ENCODE measurements at regions not wholly inside any gene's neighbourhood (a gene's known extent, or its start where the extent isn't known, plus 50 kb on each side); places are given as distances from the start of the nearest gene placed in this dataset.

DNA sequence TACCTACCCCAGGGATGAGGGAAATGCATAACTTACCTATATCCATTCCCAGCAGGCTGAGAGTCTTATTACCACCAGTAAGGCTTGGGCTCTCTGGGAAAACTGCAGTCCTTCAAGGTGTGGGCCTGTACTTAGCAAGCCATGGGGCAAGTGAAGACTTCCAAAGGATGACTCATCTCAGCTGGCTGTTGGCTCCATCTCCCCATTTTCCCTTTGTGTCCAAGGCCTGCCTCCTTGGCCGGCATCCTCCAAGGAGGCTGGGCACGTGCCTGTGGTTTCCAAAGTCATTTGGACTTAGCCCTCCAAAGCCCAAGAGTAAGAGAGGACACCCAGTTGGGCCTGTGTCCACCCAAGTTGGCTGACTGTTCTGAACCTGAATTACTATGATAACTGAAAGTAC, 89.8 kb downstream of the TMEM100 start:
- H2BK12ac ChIP-seq (ENCODE audit: low read depth, low read length): no peak overlapping the region
- H3K23ac ChIP-seq (ENCODE audit: insufficient read length): no peak overlapping the region
- TF ChIP-seq RXRA (IDR thresholded peaks at IDR 0.05; ENCODE audit: insufficient read depth, low read depth, low read length): no peak
- H3K56ac ChIP-seq (replicated peaks; ENCODE audit: insufficient read length, low read depth, low read length): no peak overlapping the region
- no peak overlapping the region for H3K4me3 ChIP-seq (ENCODE audit: extremely low read depth in 1 of 4, insufficient read depth in 2 of 4, low read depth in 3 of 4, low read length in 4 of 4)
- peaks cover 0 to 2% (median 1%) of the 10 kb centered on the region in 4 experiments; a peak in 3 of 7 replicates for H3K4me1 ChIP-seq (replicated peaks in 1 of 4; ENCODE audit: control insufficient read depth in 3 of 4, insufficient read depth in 4 of 4, low read length in 3 of 4)
- no peak overlapping the region for H4K8ac ChIP-seq (ENCODE audit: extremely low read depth, insufficient read depth, low read length)
- no peaks in the 10 kb centered on the region for H3K79me2 ChIP-seq (ENCODE audit: control insufficient read depth in 1 of 2, insufficient read depth in 2 of 2, low read length in 2 of 2)
- no peak overlapping the region for H2BK15ac ChIP-seq (ENCODE audit: low read length)
- no peaks in the 10 kb centered on the region for H3K36me3 ChIP-seq (ENCODE audit: control insufficient read depth in 2 of 4, insufficient read depth in 4 of 4, low read length in 3 of 4)
- no peak overlapping the region for H2BK20ac ChIP-seq (ENCODE audit: low read length)
- ChIA-PET POLR2A (ENCODE audit: partially characterized antibody) (no interaction called here), CTCF (ENCODE audit: partially characterized antibody) (interaction anchor here (1.3 kb wide), 1 partner anchor 100 kb away, joined by 5 read pairs; no protein-coding TSS in a partner anchor)
- no peak overlapping the region for H2BK5ac ChIP-seq (ENCODE audit: low read depth, low read length)
- no peaks in the 10 kb centered on the region for H3K9me3 ChIP-seq (ENCODE audit: insufficient read depth in 2 of 2, low read depth in 1 of 2, low read length in 1 of 2)
- H2AFZ ChIP-seq (ENCODE audit: low read length): no peak overlapping the region
- no peak overlapping the region for H3K27ac ChIP-seq (ENCODE audit: low read depth, low read length)
- WGBS, 2 experiments (ENCODE audit: extremely low coverage in 1 of 2, insufficient coverage in 1 of 2, insufficient read length in 1 of 2, insufficient replicate concordance in 2 of 2, low coverage in 1 of 2, low lambda C conversion rate in 2 of 2, missing lambda C conversion rate in 1 of 2): 86% methylated on average over 2 of the region's 2 CpGs; no CpG with 5 or more reads in 1 of the 2 experiments
- no peaks in the 10 kb centered on the region for H3K23me2 ChIP-seq (ENCODE audit: low read depth, low read length)
- no peak overlapping the region for H3K4ac ChIP-seq (replicated peaks; ENCODE audit: insufficient read length, low read depth, low read length)
- FAIRE-seq (no peak), DNase-seq (ENCODE audit: low read depth in 1 of 2, low spot score in 2 of 2) (no peak)
- H4K91ac ChIP-seq (replicated peaks; ENCODE audit: insufficient read length, low read length): no peak overlapping the region
- H2AK5ac ChIP-seq (ENCODE audit: low read depth, low read length): no peak overlapping the region
- H2BK120ac ChIP-seq (replicated peaks; ENCODE audit: low read depth, low read length): no peak overlapping the region
- H3K27me3 ChIP-seq (replicated peaks in 1 of 4; ENCODE audit: control insufficient read depth in 3 of 4, extremely low read depth in 1 of 4, insufficient read depth in 3 of 4, low read length in 3 of 4): no peaks in the 10 kb centered on the region
- H3K79me1 ChIP-seq (ENCODE audit: low read depth, low read length): no peaks in the 10 kb centered on the region
- H3K9ac ChIP-seq (replicated peaks in 1 of 4; ENCODE audit: extremely low read depth in 1 of 4, low read depth in 3 of 4, low read length in 3 of 4): no peak overlapping the region
- H3K4me2 ChIP-seq (ENCODE audit: insufficient read depth in 1 of 2, low read depth in 2 of 2, low read length in 2 of 2): no peak overlapping the region
- no peaks in the 10 kb centered on the region for H4K20me1 ChIP-seq (replicated peaks in 1 of 2; ENCODE audit: control insufficient read depth in 1 of 2, insufficient read depth in 2 of 2, low read length in 2 of 2)
- no peak overlapping the region for H3K18ac ChIP-seq (ENCODE audit: extremely low read depth, low read length)
- H3K14ac ChIP-seq (ENCODE audit: insufficient read length): no peak overlapping the region
- H4K5ac ChIP-seq (ENCODE audit: insufficient read length, low read depth, low read length): no peak overlapping the region

Data from H1 (cell line).